ENCODE measurements at regions not wholly inside any gene's neighbourhood (a gene's known extent, or its start where the extent isn't known, plus 50 kb on each side); places are given as distances from the start of the nearest gene placed in this dataset.
"Not testable (repeated sequence)": the region's sequence is repeated elsewhere in the genome, so short reads cannot be mapped to it uniquely, and the experiment has no call there.

DNA sequence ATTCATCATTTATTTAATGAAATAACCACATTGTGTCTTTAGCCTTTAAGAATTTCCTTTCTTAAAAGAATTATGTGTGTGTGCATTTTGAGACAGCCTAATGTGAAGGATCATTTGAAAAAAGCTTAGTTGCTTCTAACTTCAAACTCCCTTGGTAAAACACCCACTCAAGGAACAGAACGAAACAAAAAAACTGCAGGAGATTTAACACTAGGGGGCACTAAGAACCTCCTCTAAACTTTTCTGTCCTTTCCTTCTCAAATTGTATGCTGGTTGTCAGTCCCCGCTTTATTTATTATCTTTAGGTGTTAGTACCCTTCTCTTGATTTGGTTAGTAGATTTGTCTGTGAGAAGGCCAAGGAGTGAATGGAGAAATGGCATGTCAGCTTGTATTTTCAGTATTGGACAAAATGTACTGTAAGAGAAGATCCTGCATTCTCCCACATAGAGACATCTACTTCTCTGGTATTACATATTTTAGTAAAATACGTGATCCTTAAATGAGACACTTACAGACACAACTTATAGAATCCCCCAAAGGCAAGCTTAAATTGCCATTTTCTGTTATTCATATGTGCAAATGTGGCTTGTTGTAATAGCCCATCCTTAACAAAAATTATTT, 229.7 kb downstream of the MRPS30 start:
- intact Hi-C loops (cut with micrococcal nuclease), result loop anchor here (2.0 to 5.0 kb wide), 2 partner anchors 176 to 656 kb away; no protein-coding TSS in a partner anchor

DNA sequence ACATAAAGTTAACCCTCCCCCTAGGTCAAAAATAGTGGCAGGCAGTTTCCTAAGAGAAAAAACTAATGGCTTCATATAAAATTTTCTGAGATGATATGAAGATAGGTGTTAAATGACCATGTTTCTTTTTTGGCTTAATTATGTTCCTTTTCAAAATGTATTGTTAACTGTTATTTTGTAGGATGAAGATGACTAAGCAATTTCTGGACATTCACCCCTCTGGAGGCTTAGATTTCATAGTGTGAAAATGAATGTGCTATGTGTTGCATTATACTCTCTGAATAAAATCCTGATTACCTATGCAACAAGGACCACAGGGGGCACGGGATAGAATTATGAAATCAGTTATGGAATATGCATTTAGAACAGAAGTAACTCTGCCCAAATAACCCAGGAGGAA, 233.5 kb downstream of the MRPS30 start:
- intact Hi-C loops (cut with micrococcal nuclease), result no loop called here

DNA sequence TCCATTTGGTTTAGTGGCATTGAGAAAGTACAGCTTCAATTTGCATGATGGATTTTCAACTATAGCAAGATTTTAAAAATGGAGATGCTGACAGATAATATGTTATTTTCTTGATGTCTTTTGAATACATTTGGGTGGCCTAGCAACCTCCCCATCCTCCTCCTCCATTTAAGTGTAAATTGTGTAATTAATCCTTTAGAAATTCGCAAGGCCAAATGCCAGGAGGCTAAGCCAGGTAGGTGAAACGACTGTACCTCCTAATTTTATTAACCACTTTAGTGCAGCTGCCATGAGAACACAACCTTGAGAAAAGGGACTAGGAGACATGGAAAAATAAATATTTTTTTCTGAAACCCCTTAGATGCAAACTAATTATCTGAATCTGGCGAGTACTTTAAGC, 248.8 kb downstream of the MRPS30 start:
- intact Hi-C loops (cut with micrococcal nuclease), result no loop called here

DNA sequence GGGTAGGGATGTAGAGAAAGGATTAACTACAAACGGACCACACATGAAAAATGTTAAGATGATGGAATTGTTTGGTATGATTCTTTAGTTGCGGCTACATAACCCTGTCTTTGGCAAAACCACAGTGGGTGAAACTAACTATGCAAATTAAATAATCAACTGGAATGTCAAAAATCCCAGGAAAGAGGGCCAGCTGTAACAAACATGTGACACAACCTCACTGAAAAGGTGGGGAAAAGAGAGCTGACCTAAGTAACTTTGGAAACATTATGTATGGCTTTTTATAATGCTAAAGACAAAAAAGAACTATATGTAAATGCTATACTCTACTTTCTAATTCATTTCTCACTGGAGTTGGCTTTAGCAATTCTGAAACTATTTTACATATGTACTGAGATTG, 252.0 kb downstream of the MRPS30 start:
- intact Hi-C loops (cut with micrococcal nuclease), result no loop called here

DNA sequence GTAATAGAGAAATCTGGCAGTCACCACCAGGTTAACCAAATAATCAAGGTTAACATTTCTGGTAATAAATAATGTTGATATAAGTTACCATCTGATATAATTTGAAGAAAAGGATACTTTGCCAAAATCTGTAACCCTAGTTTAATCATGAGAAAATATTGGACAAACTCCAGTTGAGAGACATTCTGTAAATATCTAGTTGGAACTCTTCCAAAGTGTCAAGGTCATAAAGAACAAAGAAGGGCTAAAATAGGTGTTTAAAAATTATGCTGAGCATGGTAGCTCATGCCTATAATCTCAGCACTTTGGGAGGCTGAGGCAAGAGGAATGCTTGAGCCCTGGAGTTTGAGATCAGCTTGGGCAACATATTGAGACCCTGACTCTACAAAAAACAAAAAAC, 253.3 kb downstream of the MRPS30 start:
- intact Hi-C loops (cut with micrococcal nuclease), result no loop called here

DNA sequence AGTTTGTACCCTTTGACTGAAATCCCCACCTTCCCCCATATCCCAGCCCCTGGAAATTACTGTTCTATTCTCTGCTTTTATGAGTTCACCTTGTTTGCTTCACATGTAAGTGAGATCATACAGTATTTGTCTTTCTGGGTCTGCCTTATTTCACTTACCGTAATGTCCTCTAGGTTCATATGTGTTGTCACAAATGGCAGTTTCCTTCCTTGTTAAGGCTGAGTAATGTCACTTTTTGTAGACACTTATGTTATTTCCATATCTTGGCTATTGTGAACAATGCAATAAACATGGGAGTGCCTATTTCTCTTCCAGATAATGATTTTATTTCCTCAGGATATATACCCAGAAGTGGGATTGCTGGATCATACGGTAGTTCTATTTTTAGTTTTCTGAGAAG, 272.3 kb downstream of the MRPS30 start:
- intact Hi-C loops (cut with micrococcal nuclease), result no loop called here

DNA sequence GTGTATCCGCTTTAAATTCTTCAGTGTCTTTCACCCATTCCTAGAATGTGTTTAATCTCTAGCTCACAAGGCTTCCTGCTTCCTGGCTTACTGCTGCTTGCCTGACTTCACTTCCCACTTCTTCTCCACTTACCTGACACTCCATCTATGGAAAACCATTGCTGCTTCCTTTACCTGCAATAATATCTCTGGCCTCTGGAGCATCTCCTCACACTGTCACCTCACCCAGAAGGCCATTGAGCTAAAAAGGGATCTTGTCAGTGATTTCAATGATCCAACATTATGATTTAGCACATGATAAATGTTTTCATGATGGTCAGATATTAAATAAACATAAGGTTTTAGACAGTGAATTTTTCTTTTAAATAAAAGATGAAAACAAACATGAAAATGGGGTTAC, 281.1 kb downstream of the MRPS30 start:
- intact Hi-C loops (cut with micrococcal nuclease), result no loop called here

DNA sequence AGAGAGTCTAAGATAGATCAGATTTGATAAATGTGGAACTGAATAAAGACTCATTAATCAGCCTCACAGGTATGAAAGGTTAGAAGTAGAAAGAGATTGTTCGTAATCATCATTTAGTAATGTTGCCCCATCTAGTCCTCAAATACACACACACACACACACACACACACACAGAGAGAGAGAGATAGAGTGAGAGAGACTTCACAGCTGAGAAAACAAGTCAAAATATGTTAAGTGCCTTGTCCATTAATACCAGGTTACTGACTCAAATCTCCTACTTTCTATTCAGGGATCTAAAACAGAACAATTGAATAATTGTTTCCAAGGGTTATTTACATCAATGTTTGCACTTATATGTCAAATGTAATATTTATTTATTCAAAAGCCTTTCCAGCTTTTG, 284.6 kb downstream of the MRPS30 start:
- intact Hi-C loops (cut with micrococcal nuclease), result no loop called here

DNA sequence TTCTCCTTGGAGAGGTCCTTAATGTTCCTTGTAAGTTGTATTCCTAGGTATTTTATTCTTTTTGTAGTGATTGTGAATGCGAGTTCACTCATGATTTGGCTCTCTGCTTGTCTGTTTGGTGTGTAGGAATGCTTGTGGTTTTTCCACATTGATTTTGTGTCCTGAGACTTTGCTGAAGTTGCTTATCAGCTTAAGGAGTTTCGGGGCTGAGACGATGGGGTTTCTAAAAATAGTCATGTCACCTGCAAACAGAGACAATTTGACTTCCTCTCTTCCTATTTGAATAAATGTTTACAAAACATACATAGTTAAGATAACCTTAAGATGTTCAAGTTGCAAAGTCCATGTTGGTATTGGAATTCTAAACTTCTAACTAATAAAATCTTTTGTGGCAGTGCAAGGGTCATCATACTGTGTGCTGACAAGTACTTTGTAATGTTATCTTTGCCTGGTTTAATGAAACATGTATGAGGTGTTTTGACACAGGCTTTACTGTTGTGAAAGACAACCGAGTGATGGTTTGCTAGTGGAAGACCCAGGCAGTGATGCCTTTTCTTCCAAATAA, 286.2 kb downstream of the MRPS30 start:
- intact Hi-C loops (cut with micrococcal nuclease), result no loop called here

DNA sequence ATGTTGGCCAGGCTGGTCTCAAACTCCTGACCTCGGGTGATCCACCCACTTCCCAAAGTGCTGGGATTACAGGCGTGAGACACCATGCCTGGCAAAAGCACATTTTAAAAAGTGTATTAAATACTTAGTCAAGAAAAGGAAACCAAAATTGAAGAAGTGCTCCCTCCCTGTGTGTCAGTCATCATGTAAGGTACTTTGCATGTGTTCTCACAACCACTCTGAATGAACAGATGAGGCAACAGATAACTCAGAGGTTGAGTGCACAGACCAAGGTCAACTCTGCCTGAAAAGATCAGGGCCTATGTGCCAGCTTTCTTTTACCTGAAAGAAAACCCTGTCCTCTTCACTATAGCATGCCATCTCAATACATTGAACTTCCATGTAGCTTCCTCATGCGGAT, 289.7 kb downstream of the MRPS30 start:
- intact Hi-C loops (cut with micrococcal nuclease), result no loop called here

DNA sequence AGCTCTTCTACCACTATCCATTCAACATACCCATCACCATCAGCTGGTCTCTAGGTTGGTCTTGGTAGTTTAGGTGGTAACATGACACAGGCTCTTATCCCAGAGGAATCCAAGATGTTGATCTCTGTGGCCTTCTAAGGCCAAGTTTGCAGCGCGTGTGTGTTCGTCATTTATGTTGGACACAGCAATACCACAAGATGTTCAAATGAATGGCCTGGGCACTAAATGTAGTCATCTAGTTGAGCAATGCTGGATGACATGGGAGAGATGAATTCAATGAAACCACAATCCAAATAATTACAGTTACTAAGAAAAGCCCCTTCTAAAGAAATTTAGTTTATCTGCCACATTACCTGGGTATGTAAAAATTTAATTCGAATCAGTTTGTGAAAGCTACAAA, 292.4 kb downstream of the MRPS30 start:
- intact Hi-C loops (cut with micrococcal nuclease), result no loop called here

DNA sequence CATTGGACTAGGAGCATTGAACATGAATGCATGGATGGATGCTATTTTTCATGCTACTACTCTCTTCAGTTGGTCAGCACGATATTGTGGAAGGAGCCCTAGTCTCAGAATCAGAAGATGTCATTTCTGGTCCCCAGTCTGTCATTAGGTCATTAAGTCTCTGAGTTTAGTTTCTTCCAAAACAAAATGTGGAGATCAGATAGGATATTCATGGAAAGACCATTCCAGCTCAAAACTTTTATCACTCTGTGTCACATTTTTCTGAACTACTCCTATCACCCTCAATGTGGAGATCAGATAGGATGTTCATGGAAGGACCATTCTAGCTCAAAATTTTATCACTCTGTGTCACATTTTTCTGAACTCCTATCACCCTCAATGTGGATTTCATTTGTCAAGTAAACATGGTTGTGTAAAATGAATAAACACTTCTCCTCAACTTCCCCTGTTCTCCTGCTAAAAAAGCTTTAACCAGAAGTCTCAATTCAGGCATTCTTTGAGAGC, 296.8 kb downstream of the MRPS30 start:
- intact Hi-C loops (cut with micrococcal nuclease), result no loop called here

DNA sequence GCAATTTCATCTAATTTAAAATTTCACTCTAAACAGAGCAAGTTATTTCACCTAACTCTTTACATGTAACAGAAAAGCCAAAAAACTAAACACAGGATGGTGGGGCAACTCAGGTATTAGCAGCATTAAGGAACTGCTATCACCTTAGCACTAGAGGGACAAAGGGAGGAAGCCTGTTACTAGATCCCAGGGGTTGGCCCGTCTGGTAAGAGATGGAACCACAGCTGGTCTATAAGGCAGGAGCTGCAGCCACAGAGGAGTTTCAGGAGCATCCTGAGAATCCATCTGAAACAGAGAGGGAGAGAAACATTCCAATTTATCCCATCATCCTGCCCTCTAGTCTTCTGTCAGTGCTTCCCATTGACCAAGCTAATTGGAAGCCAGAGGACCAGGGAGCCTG, 300.3 kb downstream of the MRPS30 start:
- intact Hi-C loops (cut with micrococcal nuclease), result no loop called here

DNA sequence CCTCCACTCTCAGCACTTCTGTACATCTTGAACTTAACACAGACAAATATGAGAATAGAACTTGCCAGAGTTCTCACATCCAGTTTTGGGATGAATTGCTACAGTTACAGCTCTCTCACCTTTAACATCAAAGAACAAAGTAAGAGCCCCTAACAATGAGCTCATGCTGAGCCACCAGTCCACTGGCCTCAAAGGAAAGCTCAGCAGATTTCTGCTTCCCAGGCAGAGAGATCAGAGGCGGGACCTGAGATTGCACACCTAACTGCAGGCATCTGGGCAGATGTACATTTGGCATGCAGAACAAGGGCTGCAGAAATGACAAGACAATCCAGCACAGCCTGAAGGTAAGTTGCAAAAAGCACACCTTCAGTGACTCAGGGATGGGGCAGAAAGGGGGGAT, 300.9 kb downstream of the MRPS30 start:
- intact Hi-C loops (cut with micrococcal nuclease), result no loop called here

DNA sequence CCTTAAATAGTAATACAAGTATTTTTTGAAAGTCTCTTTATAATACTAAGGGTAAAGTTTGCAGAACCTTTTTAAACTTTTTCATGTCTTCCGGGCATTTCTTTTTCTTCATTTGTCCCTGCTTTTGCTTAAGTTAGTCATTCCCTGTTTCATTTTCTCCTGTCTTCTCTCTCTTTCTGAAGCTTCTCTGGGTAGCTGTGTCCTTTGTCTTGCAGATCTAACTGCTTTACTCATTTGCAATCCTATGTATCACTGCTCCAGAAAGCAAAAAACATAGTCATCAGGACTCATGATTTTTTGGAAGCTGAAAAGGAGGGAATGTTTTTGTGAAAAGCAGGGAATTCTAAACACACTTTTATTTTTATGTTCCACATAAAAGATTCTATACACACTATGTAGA, 301.7 kb downstream of the MRPS30 start:
- intact Hi-C loops (cut with micrococcal nuclease), result no loop called here

DNA sequence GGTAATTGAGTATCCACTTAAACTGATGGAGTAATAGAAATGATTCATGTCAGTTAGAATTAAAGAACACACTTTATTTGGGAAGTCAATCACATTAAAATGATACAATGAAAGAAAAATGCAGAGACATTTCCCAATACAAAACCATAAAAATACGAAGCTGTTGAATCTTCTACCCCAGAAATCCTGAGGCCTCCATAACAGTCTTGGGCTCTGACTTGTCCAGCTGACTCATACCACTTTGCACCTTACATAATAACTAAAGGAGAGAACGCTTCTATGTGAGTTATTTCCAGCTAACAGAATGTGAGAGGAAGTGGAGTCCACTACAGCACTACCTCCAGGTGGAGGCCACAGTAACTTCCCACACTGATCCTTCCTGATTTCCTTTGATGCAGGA, 305.0 kb downstream of the MRPS30 start:
- intact Hi-C loops (cut with micrococcal nuclease), result no loop called here

DNA sequence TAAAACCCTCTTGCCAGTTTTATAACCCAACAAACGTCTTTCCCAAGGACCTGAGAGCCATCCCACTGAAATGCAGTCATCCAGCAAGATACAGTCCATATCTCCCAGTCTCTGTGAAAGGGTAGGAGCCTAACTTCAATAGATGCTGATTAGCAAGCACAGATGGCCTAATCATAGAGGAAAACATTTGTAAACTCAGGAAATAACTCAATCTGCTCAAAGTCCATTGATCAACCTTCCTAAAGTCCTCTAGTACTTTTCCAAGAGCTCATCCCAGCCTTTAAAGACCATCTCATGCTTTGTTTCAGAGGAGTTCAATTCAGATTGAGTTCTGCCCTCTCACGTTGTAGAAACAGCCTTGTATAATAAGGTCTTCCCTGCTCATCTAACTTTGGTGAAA, 324.2 kb downstream of the MRPS30 start:
- intact Hi-C loops (cut with micrococcal nuclease), result no loop called here

DNA sequence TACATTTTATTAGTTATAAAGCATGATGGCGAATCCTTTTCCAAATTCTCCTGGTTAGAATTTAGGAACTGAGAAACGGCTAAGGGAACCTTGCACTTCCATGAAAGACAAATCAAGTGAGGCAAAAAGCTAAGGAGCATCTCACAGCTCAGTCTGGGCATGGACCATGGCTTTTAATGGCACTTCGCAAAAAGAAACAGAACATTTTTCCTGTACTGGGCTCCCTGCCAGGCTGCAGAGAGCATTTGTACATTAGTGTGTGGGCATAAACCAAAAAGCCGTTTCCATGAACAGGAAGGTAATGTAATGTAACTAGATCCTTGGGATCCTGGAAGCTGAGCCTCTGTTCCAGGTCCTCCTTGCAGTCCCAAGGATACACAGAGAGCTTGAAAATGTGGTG, 354.2 kb downstream of the MRPS30 start:
- intact Hi-C loops (cut with micrococcal nuclease), result no loop called here

DNA sequence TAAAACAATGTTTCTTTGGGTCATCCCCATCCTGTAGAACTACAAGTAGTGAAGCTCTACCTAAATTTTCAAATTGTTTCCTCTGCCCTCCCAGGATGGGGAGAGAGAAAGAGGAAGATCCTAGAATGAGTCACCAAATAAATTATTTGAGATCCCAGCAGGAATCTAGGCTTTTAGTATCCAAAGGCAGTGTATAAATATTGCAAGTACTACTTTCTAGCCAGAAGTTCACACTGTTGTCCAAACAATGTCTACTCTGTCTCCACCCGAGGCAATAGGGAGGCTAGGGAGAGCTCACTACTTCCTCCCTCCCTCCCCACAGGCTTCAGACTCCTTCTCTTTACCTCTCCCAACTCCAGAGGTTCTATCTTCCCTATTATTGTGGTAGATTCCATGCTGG, 362.8 kb downstream of the MRPS30 start:
- intact Hi-C loops (cut with micrococcal nuclease), result no loop called here

DNA sequence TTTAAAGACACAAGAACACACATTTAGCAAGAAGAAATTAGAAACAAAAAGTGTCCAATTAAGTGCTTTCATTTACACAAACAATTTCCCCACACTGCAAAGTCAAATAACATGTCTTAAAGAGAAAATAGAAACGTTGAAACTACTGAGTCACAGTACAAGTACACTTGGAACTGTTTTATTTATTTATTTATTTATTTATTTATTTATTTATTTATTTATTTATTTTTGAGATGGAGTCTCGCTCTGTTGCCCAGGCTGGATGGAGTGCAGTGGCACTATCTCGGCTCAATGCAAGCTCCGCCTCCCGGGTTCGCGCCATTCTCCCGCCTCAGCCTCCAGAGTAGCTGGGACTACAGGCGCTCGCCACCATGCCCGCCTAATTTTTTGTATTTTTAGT, 363.9 kb downstream of the MRPS30 start:
- intact Hi-C loops (cut with micrococcal nuclease), result not testable (repeated sequence)

DNA sequence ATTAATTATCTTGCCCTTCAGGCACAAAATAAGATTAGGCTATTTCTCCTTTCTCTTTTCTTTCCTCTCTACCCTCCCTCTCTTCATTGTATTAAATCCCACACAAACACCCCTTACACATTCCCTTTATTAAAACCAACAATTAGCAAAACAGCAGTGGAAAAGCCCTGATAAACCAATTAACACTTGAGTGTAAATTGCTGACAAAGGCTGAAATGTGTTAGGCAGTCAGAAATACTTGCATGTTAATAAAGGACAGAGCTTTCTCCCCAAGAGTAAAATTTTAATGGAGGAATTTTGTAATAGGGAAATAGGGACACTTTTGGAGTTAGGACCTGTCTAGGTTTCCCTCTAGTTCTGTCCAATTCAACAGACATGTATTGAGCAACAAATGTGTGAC, 370.9 kb downstream of the MRPS30 start:
- intact Hi-C loops (cut with micrococcal nuclease), result no loop called here

DNA sequence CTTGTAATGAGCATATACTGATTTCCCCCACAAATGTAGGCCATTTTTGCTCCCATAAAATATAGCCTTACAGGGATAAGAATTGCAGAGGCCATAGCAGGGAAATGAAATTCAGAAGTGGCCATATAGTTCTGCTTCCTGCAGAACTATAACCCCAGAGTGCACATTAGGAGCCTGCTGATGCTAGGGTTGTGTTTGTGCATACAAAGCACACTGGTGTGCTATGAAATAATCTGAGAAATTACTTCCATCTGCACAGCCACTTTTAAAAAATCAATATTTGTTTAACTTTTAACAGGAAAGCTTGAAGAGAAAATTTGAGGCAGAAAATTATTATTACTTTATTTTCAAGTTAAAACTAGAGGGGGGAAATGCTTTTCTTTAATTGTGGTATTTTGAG, 380.3 kb downstream of the MRPS30 start:
- intact Hi-C loops (cut with micrococcal nuclease), result no loop called here

DNA sequence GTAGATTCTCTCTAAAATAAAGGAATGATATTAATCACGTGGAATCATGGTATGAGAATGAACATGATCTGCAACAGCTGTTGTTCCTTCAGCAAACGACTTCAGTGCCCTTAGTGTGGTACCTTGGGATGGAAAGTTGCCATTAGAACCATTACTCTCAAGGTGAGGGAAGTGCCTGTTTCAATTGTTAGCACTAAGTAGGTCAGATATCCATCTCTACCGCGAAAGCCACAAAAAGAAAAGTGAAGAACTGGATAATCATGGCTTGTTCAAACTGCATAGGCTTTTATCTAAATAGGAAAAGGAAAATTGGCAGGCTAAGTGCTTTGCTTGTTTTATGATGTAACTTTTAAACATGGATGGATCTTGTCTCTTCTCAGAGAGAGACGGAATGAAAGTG, 380.7 kb downstream of the MRPS30 start:
- intact Hi-C loops (cut with micrococcal nuclease), result no loop called here

DNA sequence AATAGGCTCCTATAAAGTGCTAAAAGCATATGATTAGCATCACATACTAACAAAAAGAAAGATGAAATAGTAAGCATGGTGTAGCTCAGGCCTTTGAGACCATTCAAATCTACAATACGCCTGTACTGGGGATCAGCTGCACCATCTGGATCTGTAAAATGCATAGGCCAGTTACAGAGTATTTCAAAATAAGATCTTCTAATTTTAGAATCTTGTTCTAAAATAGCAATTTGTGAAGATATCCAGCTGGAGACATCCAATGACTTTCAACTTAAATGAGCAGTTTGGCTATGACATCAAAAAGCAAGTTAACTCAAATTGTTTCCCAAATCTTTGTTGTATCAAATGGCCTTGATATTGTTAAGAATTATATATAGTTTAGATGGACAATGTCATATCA, 386.3 kb downstream of the MRPS30 start:
- intact Hi-C loops (cut with micrococcal nuclease), result no loop called here

Data from T-helper 1 cell treated with Interleukin-12 subunit alpha and Interleukin-12 subunit beta and Interleukin-4 antibody, amounts not matched to agents 30 ng/mL and 1 ng/mL, for 36 hours (primary cell).